Stimulated activated CD4-positive, alpha-beta T cell treated with anti-CD3 and anti-CD28 coated beads, Interleukin-15, amount 100 ng/mL, for 1 hour (primary cell): ENCODE measurements at regions not wholly inside any gene's neighbourhood (a gene's known extent, or its start where the extent isn't known, plus 50 kb on each side); places are given as distances from the start of the nearest gene placed in this dataset.
"Not testable (repeated sequence)": the region's sequence is repeated elsewhere in the genome, so short reads cannot be mapped to it uniquely, and the experiment has no call there.

Source experiments
- DNase-seq, 2 donors: peaks; one replicate each; pipeline ENCODE4 v3.0.0-alpha.2; 2020; ENCODE audit warnings: low read depth in 1 of 2, low spot score in 1 of 2

DNA sequence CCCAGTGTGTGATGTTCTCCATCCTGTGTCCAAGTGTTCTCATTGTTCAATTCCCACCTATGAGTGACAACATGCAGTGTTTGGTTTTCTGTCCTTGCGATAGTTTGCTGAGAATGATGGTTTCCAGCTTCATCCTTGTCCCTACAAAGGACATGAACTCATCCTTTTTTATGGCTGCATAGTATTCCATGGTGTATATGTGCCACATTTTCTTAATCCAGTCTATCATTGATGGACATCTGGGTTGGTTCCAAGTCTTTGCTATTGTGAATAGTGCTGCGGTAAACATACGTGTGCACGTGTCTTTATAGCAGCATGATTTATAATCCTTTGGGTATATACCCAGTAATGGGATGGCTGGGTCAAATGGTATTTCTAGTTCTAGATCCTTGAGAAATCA lies 134.3 kb downstream of the CCDC71L start:
- not testable (repeated sequence) for DNase-seq

DNA sequence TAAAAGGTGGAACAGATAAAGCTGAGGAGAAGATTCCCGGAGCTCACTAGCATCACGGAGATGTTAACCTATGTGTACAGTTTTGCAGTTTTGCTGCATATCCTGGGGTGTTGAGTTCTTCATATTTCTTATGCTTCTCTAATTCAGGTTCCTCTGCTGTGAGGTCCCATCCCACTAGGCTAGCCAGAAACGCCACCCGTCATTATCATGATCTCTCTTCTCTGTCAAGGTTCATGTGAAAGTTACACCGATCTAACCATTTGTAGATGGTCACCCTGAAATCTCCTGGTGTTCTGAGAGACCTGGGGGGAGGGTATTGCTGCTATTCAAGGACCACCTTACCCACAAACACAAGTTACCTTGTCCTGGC lies 136.3 kb downstream of the CCDC71L start:
- no peak for DNase-seq

- no peak for DNase-seq
These were observed 137.5 kb downstream of the CCDC71L start for GRCh38 chr7:106523482-106523881.

DNA sequence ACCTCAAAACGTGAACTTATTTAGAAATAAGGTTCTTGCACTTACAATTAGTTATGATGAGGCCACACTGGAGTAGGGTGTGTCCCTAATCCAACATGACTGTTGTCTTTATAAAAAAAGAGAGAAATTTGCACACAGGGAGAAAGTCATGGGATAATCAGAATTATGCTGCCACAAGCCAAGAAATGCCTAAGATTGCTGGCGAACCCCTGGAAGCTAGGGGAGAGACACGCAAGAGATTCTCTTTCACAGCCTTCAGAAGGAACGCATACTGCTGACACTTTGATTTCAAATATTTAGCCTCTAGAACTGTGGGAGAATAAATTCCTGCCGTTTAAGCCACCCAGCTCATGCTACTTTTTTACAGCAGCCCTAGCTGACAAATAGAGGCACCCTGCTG lies 138.3 kb downstream of the CCDC71L start:
- DNase-seq, result no peak

- no peak for DNase-seq
These were observed 139.4 kb downstream of the CCDC71L start for GRCh38 chr7:106521541-106521940.

DNA sequence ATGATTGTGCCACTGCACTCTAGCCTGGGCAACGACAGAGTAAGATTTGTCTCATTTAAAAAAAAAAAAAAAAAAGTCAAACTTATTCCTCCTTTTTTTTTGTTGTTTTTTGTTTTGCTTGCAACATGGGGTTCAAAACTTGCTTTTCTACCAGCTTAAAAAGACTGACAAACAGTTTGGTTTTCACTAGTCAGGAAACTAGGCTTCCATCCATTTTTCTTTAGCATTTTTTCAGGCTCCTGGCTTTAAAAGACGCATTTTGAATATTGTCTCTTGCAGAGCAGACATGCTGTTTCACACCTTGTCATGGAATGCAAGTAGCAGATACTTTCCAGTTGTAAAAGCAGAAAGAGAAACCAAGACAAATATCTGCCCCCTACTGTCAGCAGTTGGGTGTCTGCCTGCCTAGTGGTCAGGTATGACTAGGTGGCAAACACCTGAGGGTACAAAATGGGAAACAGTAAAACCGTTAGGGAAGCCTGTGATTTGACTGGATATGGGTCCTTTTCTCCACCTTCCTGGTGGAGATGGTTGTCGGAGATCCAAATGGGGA lies 139.9 kb downstream of the CCDC71L start:
- DNase-seq, result no peak

DNA sequence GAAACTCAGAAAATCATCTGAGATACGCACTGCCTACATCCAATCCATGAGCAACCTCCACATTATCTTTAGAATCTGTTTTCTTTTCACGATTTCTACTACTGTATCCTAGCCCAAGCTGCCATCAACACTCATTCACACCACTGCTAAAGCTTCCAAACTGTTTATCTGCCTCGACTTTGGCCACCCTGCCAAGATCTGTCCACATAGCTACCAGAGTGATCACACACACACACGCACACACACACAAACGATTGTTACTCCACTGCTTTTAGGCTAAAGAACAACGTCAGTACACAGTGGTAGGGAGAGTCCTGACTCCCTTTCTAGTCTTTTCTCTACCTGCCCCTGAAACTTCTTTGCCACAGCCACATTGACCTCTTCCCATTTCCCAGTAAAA lies 142.0 kb downstream of the CCDC71L start:
- no peak for DNase-seq

DNA sequence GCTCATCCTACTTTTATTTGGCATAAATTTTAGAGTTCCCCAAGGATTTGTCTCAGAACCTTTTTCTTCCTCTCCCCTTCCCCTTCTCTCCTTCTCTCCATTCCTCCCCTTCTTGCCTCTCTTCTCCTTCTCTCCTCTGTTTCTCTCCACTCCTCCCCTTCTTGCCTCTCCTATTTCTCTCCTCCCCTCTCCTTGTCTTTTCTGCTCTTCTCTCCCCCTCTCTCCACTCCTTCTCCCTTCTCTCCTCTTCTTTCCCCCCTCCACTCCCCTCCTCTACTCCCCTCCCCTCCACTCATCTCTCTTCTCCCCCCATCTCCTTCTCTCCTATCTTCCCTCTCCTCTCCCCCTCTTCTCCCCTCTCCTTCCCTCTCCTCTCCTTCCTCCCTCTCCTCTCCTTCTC lies 142.7 kb downstream of the CCDC71L start:
- DNase-seq, result no peak

- no peak for DNase-seq
These were observed 143.4 kb downstream of the CCDC71L start for GRCh38 chr7:106517508-106517907.

DNA sequence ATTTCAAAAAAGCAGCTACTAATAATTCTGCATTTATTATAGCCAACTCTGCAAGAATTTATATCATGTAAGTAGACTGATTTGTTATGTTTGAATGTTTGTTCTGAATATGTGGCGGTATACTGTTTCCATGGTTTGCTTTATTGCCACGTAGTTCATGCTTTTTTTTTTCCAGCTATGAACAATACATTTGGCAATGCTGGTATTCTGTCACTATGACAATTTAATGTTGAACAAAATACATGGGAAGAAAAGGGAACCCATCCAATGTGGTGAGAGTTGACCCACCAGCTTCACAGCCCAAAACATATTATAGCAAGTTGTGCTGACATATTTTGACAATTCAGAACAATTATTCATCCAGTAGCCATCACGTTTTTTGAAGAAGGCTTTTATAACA lies 145.6 kb downstream of the CCDC71L start:
- DNase-seq, result no peak

DNA sequence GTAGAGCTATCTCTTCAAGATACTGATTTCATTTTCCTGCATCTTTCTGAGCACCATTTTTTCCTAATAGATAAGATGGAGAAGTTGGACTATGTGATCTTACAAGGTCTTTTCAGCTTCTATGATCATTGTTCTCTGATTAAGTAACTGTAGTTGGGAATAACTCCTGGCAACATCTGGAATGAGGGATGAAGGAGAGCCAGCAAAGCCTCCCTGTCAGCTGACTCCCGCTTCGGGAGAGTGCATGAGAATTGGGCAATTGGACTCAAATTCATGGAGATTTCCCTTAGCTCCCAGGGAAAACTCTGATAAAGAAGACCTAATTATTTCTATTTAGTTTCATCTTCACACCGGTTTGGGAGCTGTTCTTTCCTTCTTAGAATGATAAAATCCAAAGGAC lies 146.1 kb downstream of the CCDC71L start:
- no peak for DNase-seq

DNA sequence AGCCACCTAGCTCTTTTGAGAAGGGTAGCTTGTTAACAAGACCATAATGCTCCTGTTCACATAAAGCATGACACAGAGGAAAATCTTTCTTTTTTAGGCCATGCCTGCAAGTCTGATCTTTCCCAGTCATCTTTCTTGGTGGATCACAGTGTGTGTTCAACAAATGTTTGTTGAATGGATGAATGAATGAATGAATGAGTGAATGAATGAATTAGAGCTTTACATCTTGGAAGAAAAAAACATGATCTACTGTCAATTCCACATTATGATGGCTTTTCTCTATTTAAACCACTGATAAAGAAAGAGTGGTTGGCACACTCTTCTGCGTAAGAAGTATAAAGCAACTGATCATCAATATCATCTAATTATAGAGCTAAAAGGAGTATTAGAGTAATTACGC lies 148.7 kb downstream of the CCDC71L start:
- DNase-seq, result no peak

DNA sequence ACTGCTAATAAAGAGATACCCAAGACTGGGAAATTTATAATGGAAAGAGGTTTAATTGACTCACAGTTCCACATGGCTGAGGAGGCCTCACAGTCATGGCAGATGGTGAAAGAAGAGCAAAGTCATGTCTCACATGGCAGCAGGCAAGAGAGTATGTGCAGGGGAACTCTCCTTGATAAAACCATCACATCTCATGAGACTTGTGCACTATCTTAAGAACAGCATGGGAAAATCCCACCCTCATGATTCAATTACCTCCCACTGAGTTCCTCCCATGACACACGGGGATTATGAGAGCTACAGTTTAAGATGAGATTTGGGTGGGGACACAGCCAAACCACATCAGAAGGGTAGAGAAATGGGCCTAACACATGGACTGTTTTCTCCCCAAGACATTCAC lies 156.3 kb downstream of the CCDC71L start:
- no peak for DNase-seq

- no peak for DNase-seq
These were observed 156.8 kb downstream of the CCDC71L start for GRCh38 chr7:106504207-106504606.

DNA sequence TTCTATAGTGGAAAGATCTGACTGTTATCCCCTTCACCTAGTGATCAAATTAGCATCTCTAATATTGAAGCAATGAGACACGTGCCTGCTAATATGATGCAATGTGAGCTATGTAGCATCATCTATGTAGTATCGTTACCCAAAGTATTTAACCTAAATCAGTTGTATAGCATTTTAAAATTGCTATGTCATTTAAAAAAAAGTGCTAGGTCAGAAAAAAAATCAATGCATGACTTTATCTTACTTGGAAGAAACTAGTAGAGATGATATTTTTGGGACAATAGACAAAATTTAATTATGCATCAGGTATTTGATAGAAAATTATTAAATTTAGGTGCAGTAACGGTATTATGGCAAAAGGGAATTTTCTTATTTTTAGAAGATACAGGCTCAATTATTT lies 157.3 kb downstream of the CCDC71L start:
- DNase-seq, result no peak

GRCh38 chr7:106501605-106502580 lies 159.1 kb downstream of the CCDC71L start:
- no peak for DNase-seq

GRCh38 chr7:106499897-106500296 lies 161.1 kb downstream of the CCDC71L start:
- DNase-seq, result no peak

- DNase-seq, result not testable (repeated sequence)
These were observed 163.0 kb downstream of the CCDC71L start for GRCh38 chr7:106498005-106498404.

GRCh38 chr7:106493041-106493731 lies 167.8 kb downstream of the CCDC71L start:
- DNase-seq, result no peak

DNA sequence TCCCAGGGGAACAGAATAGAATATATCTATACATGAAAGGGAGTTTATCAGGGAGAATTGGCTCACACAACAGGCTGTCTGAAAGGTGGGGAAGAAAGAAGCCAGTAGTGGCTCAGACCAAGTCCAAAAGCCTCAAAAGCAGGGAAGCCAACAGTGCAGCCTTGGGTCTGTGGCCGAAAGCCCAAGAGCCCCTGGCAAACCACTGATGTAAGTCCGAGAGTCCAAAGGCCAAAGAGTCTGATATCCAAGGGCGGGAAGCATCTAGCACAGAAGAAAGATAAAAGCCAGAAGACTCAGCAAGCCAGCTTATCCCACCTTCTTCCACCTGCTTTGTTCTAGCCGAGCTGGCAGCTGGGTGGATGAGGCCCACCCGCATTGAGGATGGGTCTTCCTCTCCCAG lies 172.5 kb downstream of the CCDC71L start:
- DNase-seq, result no peak

DNA sequence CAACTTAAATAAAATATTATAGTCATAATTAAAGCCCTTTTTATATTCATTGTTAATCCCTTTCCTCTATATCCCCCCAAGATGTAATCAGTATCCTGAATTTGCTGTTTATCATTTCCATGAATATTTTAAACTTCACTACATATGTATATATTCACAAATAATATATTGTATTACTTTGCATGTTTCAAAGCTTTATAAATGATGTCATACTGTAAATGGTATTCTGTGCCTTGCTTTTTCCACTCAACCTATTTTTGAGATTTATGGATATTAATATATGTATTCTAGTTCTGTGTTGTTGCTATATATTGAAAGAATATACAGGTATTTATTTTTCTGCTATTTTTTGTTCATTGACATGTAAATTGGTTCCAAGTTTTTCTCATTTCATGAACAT lies 173.1 kb downstream of the CCDC71L start:
- DNase-seq, result no peak

DNA sequence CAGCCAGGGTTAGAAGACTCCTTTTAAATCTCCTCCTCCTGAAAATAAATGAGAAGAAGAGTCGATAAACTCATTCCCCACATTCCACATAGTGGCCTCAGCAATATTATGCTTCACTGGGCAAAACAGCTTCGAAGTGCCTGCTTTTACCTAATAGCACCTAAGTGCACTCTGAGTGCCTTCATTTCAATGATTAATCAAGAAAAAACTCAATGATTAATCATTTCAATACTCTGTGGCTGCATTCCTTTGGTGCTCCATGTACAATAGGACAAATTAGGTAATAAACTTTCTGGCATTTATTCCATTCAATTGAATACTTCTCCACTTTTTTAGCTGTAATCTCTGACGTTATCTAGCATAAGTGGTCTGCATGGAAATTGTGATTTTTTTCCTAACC lies 174.6 kb downstream of the CCDC71L start:
- no peak for DNase-seq
